ENCODE measurements at regions not wholly inside any gene's neighbourhood (a gene's known extent, or its start where the extent isn't known, plus 50 kb on each side); places are given as distances from the start of the nearest gene placed in this dataset.
A peak's percentile ranks its signal among the peaks of the same experiment; 100 is the strongest.

DNA sequence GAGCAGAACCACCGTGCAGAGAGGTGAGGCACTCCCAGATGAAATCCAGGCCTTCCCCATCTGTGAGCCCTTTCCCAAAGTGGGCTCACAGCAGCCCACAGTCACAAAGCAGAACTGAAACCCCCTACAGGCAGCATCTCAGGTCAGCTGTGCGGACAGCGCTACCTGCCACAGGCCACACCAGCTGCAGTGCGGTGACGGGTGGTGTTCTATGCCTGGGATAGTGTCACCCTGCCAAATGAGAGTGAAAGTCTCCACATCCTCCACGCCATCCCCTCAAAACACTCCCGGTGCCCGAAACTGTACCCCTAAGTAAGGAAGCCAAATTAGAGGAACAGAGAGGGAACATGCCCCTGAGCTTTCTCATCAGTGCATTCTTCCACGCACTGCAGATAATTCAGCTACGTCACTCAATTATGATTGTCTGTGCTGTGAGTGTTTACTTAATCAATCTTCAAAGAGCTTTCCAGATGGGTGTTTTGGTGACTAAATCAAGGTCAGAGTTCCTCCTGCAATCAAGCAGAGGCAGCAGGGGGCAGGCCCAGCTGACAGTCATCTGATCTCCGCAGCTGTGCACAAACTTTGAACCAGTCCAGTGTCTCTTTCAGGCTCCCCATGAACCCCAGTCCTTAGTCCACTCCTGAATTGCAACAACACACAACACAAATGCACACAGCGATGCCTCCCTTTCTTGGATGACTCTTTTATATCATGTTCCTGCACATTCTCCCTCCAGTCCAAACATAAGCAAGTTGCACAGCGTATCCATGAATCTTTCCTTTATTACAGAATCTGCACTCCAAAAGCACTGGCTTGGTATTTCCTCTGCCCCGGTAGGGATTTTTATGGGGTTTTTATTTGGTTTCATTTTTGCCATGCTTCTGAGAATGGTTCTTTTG lies 150.0 kb downstream of the TOMM20 start:
- no peak for TF ChIP-seq JUND (IDR thresholded peaks at IDR 0.05; ENCODE audit: low read depth)
- DNase-seq (ENCODE audit: low read depth in 1 of 2, low spot score in 1 of 2), result no peak
- in situ Hi-C loops (cut with HindIII; ENCODE audit: low pct_unique_long_range_greater_than_20kb, low sequenced_read_pairs), result no loop called here

DNA sequence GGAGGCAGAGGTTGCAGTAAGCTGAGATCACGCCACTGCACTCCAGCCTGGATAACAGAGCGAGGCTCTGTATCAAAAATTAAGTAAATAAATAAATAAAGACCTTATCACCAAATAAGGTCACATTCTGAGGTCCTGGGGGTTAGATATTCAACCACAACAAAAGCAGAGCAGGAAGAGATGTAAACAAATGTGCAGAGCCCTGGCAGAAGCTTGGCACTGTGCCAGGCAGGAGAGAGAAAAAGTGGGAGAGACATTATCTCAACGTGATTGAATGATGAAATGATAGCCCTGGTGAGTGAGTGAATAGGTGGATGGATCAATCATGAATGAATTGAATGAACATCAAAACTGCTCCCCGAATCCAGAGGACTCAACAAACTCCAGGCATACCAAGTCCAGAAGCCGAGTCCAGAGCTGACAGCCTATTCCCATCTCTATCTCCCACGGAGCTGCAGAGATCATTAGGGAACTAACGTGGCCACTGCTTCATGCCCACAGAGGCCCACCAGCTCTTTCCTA lies 150.7 kb downstream of the TOMM20 start:
- in situ Hi-C loops (cut with HindIII; ENCODE audit: low pct_unique_long_range_greater_than_20kb, low sequenced_read_pairs), result no loop called here
- no peak for DNase-seq (ENCODE audit: low read depth in 1 of 2, low spot score in 1 of 2)
- TF ChIP-seq JUND (IDR thresholded peaks at IDR 0.05; ENCODE audit: low read depth), result no peak

DNA sequence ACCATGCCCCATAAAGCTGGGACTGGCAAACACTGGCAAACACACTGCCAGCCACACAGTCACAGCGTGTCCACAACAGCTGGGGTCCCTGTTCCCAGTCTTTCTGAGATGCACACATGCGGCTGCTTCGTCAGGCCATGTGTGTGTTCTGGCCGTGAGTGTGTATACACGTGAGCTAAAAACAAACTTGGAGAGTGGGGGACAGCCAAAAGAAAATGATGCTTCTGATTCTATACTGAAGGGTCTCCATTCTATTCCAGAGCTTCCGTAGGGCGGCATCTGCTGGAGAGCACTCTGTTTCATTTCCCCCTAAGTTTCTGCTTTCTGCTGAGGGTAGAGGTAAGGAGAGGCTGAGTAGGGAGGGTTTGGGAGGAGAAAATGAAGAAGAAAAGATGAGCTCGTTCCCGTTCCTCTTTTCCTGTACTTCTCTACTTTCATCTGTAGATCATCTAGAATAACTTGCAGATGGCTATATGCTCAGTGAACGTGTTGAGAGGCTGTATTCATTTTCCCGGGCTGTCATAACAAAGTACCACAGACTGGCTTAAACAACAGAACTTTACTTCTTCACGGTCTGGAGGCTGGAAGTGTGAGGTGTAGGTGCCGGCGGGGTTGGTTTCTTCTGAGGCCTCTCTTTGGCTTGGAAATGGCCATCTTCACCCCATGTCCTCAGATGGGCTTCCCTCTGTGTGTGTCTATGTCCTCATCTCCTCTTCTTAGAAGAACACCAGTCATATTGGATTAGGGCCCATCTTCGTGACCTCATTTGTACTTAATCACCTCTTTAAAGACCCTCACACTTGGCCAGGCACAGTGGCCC lies 151.6 kb downstream of the TOMM20 start:
- in situ Hi-C loops (cut with HindIII; ENCODE audit: low pct_unique_long_range_greater_than_20kb, low sequenced_read_pairs), result no loop called here
- no peak for DNase-seq (ENCODE audit: low read depth in 1 of 2, low spot score in 1 of 2)
- no peak for TF ChIP-seq JUND (IDR thresholded peaks at IDR 0.05; ENCODE audit: low read depth)

DNA sequence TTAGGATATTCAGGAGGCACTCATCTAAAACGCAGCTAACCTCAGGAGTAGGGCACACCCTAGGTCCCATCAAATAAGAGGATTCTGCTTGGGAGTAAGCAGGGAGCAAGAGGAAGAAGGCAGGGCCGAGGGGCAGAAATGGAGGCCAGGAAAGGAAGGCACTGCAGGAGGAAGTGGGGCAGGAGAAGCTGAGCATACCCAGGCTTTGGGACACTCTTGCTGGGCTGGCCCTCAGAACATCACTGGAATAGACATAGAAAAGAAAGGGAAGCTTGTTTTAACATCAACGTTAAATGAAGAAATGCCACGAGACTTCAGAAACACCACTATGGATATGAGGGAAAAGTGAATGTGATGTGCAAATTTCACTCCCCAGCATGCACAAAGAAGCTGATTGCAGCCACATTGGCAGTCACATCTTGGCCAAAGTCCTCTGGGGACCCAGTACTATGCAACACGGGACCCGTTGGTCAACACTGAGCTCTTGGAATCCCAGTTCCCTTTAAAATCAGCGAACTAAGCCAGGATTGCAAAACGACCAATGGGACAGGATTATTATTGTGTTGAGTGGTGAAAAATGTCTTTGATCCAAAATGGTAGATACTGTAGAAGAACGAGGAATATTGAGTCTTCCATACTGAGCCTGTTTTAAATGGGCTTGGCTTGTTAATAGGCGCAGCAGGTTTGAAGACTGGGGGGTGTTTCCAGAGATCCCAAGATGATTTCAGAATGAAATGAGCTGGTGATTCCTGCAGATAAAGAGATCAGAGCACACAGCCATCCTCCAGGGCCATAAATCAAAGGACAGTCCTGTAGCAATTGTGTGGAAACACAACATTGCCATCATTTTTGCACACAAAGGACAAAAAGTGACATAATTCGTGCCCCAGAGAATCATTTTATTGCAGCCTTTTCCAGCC lies 152.4 kb downstream of the TOMM20 start:
- in situ Hi-C loops (cut with HindIII; ENCODE audit: low pct_unique_long_range_greater_than_20kb, low sequenced_read_pairs), result no loop called here
- DNase-seq (ENCODE audit: low read depth in 1 of 2, low spot score in 1 of 2), result no peak
- TF ChIP-seq JUND (IDR thresholded peaks at IDR 0.05; ENCODE audit: low read depth), result no peak

DNA sequence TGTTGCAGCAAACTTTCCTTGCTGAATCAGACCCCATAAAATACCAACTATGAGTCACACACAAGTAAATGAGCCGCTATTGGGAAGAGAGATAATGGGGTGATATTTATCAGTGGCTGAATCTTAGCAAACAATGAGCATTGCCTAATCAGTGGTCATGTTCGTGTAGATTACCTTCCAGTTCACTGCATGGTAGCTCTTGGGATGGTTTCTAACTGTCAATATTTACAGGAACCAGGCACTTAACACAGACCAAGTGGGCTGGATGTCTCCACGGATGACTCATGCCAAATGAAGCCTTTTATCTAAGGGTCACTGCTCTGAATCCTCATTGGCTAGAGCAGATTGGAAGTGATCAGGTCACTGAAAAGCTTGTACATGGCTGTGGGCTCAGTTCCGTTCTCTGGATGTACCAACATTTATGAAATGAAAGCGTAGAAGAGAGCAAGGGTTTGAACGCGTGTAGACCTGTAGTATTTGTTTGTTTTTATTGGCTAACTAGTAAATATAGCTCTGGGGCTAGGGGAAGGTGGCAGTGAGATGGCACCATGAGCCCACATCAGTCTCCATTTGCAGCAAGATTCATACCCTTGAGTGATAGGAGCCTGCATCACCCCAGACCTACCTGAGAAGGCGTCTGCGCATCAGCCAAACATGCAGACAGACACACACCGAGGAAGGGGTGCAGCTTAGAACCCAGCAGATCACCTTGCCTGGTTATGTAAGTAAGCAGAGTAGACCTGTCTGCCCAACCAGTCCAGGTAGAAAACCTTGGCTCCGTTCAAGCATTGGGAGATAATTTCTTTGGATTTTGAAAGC lies 153.3 kb downstream of the TOMM20 start:
- DNase-seq (ENCODE audit: low read depth in 1 of 2, low spot score in 1 of 2), result no peak
- TF ChIP-seq JUND (IDR thresholded peaks at IDR 0.05; ENCODE audit: low read depth), result no peak
- in situ Hi-C loops (cut with HindIII; ENCODE audit: low pct_unique_long_range_greater_than_20kb, low sequenced_read_pairs), result no loop called here

DNA sequence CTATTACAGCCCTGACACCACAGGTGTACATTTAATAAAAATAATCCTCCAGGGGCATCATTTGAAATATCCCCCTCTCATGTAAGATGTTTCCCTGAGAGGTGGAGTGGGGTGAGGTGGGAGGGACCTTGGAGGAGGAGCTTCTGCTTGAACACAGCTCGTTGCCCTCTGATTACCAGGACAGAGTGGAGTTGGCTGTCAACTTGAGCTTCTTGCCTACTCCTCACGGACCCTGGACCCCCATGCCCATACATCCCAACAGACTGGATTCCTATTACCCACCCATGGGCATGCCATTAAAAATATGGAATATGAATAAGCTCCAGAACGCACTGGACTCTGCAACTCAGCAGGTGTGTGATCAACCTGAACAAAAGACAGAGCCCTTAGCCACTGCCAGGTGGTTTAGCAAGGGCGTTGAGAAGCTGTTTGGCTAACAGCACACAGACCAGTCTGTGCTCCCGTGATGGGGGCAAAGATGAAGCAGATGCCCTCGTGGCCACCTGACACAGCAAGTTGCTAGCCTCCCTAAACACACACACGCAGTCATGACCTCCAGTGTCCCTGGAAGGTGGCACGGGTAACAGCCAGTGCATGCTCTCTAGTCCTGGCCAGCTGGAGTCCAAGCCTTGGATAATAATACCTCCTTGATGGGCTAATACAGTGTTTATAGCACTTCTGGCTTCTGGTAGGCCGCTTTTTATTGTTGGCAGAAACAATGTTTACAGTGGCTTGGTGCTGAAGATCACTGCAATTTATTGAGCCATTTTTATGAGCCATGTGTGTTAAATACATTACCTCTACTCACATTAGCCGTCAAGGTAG lies 155.0 kb downstream of the TOMM20 start:
- TF ChIP-seq JUND (IDR thresholded peaks at IDR 0.05; ENCODE audit: low read depth), result no peak
- peak in 1 of 2 experiments; percentile 51 for DNase-seq (ENCODE audit: low read depth in 1 of 2, low spot score in 1 of 2)

DNA sequence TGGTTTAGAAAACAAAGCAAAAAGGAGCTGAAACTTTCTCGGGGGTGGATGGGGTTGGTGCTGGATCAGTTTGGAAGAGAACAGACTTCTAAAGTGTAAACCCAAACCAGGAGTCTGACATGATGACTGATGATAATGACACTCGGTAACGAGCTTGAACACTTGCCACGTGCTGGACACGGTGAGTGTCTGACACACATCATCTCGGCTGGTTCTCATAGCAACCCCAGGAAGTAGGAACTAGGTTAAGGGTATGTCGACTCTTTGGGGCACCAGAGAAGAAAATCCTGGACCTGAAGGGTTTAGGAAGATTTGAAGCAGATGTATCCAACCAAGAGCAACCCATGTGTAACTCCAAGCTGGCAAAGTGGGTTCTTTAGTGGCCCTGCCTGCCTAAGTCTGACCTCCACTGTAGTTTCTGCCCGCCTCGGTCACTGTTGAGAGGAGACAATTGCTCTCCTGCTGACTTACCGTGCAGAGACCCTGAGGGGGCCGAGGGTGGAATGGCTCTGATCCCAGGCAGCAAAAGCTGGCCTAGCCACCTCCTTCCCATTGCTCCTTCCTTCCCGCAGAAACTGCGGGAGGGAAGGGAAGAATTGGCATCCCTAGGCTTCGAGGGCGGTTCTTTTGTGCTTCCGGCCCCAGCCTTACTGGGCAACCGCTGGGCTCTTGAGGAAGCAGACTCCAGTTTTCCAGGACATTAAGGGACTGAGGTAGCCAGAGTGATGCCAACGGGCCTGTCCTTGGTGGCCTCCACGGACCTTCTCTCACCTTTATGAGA lies 156.0 kb downstream of the TOMM20 start:
- in situ Hi-C loops (cut with HindIII; ENCODE audit: low pct_unique_long_range_greater_than_20kb, low sequenced_read_pairs), result no loop called here
- no peak for DNase-seq (ENCODE audit: low read depth in 1 of 2, low spot score in 1 of 2)
- TF ChIP-seq JUND (IDR thresholded peaks at IDR 0.05; ENCODE audit: low read depth), result no peak

More for the DNA sequence above, 155.0 kb downstream of the TOMM20 start:
- in situ Hi-C loops (cut with HindIII; ENCODE audit: low pct_unique_long_range_greater_than_20kb, low sequenced_read_pairs), result no loop called here

DNA sequence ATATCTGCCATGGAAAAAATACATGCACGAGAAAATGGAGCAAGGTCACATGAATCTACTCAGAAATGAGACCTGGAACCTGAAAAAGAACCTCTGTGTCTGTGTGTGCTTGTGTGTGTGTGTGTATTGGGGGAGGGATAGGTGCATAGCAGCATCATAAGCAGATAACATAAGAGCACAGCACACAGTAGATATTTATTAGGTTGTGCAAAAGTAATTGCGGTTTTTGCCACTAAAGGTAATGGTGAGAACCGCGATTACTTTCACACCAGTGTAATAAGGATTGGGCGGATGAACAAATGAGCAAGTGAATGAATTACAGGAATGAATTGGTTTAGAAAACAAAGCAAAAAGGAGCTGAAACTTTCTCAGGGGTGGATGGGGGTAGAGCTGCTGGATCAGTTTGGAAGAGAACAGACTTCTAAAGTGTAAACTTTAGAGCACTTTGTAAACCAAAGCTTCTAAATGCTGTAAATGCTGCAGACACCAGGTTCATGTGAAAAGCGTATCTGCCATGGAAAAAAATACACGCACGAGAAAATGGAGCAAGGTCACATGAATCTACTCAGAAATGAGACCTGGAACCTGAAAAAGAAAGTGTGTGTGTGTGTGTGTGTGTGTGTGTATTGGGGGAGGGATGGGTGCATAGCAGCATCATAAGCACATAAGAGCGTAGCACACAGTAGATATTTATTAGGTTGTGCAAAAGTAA lies 156.9 kb downstream of the TOMM20 start:
- no peak for TF ChIP-seq JUND (IDR thresholded peaks at IDR 0.05; ENCODE audit: low read depth)
- in situ Hi-C loops (cut with HindIII; ENCODE audit: low pct_unique_long_range_greater_than_20kb, low sequenced_read_pairs), result no loop called here
- DNase-seq (ENCODE audit: low read depth in 1 of 2, low spot score in 1 of 2), result no peak

DNA sequence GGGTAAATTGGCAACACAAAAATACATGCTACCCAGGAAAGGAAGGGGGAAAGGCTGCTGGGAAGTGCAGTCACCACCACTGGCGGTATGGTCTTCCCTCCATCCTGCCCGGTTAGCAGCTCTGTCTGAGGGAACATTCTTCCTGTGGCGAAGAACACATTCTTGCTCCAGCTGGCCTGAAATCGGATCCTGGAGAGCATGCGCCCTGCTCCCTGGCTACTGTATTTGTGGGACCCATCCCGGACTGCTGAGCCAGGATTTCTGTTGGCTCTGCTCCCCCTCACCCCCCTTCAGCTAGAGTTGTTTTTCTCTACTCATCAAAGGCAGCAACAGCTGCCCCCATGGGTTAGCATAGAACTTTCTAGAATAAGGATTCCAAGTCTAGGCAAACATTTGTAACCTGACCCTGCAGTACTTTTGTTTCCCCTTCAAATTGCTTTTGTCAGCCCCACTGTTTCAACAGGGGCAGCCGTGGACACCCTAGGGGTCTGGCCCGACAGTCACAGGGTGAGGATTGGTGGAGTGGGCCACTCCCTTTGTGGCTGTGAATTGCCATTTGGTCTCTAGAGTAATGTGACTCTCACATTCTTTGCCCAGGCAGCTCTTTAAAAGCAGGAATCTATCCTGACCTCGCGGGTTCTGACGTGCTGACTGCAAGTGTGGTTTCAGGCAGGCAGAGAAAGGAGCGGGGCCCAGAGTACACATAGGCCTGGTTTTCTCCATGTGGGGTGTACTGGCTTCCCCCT lies 157.7 kb downstream of the TOMM20 start:
- peak in 1 of 2 experiments; percentile 71 for DNase-seq (ENCODE audit: low read depth in 1 of 2, low spot score in 1 of 2)
- in situ Hi-C loops (cut with HindIII; ENCODE audit: low pct_unique_long_range_greater_than_20kb, low sequenced_read_pairs), result no loop called here
- no peak for TF ChIP-seq JUND (IDR thresholded peaks at IDR 0.05; ENCODE audit: low read depth)
